22Rv1 (cell line): ENCODE measurements at regions not wholly inside any gene's neighbourhood (a gene's known extent, or its start where the extent isn't known, plus 50 kb on each side); places are given as distances from the start of the nearest gene placed in this dataset.

ENCODE experiments used
- H3K27ac ChIP-seq: fragments of 450-650 bp; 2 replicates; pipeline ENCODE4 v1.5.1; 2017
- ZFX ChIP-seq: fragments of 450-650 bp; IDR thresholded peaks from 2 replicates; pipeline ENCODE4 v1.6.1; 2017; ENCODE audit warnings: antibody characterized with exemption, borderline replicate concordance
- TF ChIP-seq, protein P1 (sequence below): fragments of 450-650 bp; IDR thresholded peaks from 2 replicates; pipeline ENCODE4 v1.5.1; 2017; ENCODE audit warnings: mild to moderate bottlenecking

DNA sequence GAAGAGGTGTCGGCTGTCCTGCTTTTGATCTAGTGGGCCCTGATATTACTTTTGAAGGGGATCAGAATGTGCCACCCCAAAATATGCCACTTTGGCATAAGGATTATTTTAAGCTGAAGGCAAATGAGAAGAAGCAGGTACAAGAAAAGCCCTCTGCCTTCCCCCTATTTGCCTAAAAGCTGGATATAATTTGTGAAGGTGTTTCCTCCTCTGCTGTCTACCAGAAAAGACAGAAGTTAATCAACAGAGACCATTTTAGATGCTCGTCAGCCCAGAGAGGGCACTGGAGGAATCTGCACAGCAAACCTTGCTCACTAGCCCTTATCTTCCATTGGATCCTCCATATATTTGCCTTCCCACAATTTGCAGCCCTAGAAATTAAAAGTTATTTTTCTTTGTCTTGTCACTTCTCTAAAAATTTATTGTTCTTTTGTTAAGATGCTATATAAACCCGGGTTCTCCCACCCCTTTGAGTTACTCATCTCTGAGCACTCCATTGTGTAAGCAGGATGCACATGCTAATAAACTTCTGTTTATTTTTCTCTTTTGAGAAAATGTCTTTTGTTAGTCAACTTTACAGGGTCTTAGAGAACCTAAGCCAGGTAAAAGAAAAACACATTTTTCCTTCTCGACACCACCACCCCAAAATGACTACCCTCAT lies 163.2 kb upstream of the SLC1A4 start:
- no peak overlapping the region for H3K27ac ChIP-seq
- no peak for TF ChIP-seq ZFX
- TF ChIP-seq, protein P1, sequence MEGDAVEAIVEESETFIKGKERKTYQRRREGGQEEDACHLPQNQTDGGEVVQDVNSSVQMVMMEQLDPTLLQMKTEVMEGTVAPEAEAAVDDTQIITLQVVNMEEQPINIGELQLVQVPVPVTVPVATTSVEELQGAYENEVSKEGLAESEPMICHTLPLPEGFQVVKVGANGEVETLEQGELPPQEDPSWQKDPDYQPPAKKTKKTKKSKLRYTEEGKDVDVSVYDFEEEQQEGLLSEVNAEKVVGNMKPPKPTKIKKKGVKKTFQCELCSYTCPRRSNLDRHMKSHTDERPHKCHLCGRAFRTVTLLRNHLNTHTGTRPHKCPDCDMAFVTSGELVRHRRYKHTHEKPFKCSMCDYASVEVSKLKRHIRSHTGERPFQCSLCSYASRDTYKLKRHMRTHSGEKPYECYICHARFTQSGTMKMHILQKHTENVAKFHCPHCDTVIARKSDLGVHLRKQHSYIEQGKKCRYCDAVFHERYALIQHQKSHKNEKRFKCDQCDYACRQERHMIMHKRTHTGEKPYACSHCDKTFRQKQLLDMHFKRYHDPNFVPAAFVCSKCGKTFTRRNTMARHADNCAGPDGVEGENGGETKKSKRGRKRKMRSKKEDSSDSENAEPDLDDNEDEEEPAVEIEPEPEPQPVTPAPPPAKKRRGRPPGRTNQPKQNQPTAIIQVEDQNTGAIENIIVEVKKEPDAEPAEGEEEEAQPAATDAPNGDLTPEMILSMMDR = no peak

DNA sequence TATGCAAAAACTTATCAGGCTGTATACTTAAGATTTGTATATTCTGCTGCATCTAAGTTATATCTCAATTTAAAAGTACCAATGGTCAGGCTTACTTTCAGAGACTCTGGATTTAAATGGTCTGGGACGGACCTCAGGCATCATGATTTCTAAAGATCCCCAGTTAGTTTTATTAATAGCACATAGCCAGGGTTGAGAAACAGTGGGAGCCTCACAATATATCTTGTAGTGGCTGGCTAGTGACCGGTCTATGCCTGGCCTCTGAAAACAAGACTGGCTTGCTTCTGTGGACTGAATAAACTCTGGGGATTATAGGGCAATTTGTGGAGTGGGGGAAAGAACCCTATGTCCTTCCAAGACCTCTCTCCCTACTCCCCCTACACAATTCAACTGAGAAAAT lies 162.5 kb upstream of the SLC1A4 start:
- no peak for TF ChIP-seq ZFX
- TF ChIP-seq, protein P1 = no peak

DNA sequence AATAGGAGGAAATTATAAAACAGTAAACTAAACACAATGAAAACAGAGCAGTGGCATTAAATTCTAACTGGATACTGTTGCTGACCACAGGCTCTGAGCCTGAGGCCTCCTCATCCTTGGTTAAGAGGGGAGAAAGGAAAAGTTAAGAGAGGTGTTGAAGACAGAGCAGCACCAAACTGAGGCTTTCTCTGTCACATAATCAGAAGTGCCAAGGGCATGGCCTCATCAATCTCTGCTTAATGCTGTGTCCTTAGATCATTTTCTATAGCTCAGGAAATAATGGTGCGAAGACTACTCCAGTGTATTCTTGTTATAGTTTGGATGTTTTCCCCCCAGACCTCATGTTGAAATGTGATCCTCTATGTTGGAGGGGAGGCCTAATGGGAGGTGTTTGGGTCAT lies 160.9 kb upstream of the SLC1A4 start:
- no peak for TF ChIP-seq ZFX
- no peak overlapping the region for H3K27ac ChIP-seq

More for the DNA sequence above, 162.5 kb upstream of the SLC1A4 start:
- H3K27ac ChIP-seq = no peak overlapping the region

DNA sequence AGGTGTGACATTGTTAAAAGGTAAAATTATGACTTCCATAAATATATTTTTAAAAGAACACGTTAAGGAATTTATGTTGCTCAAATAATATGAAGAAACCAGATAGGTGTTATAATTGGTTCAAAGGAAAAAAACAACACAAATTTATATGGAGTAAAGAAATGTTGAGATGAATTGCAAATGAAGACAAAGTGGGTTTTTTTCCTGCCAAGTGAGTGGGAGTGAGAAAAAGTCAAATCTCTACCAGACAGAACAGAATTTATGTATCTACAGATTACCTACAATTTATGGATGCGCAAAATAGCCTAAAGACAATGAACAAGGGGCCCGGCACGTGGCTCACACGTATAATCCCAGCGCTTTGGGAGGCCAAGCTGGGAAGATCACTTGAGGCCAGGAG lies 159.7 kb upstream of the SLC1A4 start:
- TF ChIP-seq, protein P1 = no peak
- no peak for TF ChIP-seq ZFX
- H3K27ac ChIP-seq = no peak overlapping the region

DNA sequence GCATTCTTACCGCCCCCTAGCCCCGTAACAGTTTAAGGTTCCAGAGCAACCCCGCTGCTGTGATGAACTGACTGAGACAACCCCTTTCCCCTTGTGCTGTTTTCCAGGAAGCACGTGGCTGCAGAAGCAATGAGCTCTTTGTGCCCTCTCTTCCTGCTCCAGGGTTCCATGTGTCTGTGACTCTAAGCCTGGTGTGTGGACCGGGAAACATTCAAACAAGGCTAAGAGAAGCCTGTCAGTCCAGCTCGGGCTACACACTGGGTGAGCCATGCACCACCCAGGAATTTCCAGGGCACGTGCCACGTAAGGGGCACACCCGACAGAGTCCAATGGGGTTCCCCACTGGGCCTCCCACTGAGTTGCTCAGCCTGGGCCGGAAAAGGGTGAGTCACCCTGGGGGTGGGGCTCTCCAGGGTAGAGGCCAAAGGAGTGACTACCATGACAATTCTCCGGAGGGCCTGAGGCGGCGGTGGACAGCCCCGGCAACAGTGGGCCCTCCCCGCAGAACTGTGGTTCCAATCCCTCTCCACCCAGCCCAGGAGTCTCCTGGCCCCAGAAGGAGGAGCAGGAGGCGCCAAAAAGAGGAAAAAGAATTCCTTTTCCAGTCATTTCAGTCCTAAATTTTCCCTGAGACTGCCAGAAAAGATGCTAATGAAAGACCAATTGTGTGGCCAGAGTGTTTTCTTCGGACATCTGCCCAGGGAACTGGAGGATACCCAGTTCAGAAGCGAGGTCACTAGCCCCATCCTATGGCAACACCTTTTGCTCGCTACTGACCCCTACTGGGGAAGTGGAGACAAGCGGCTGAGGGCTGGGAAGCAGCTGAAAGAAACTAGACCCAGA lies 157.8 kb upstream of the SLC1A4 start:
- TF ChIP-seq ZFX = no peak
- TF ChIP-seq, protein P1 = peak; percentile 95
- H3K27ac ChIP-seq = no peak overlapping the region

DNA sequence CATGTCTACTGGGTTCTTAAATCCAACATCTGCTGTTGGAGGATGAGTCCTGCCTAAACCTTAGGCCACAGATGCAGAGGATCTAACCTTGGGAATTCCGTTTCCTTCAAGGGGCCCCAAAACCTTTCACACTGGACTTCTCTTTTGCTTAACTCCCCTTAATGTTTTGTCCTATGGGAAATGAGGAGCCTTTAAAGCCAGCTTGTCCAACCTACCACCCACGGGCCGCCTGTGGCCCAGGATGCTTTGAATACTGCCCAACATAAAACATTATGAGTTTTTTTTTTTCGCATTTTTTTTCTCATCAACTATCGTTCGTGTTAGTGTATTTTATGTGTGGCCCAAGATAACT lies 157.2 kb upstream of the SLC1A4 start:
- TF ChIP-seq ZFX = no peak
- TF ChIP-seq, protein P1 = peak; percentile 68
- H3K27ac ChIP-seq = no peak overlapping the region

DNA sequence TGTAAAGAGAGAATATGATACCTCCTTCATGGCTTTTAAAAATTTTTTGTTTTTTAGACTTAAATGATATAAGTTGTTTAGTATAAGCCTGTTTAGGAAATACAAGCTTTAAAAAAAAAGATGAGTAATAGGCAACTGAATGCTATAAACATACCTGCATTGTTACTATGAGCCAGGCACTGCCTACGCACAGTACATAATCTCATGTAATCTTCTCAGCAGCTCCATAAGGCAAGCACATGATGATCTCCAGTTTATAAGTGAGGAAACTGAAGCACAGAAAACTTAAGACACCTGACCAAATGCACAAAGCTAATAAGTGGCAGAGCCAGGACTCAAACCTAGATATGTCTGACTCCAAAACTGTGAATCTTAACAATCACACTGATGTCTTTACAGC lies 156.3 kb upstream of the SLC1A4 start:
- no peak for TF ChIP-seq ZFX
- TF ChIP-seq, protein P1 = no peak
- H3K27ac ChIP-seq = no peak overlapping the region

DNA sequence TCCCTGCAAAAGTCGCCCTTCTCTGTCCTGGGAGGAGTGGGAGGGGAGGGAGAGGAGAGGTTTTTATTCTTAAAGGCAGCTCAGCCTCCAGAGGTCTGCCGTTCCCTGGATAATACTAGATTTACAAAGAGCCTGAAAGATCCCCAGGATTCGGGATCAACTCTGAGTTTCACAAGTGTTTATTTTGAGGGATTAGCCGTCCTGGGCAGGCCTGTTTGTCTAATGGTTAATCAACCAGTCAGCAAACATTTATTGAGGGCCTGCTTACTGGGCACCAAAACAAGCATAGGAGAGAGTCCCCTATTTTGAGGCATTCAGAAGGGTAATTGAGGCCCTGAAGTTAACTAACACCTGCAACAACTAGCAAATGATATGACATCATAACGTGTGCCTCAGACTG lies 152.6 kb upstream of the SLC1A4 start:
- TF ChIP-seq, protein P1 = no peak
- no peak for TF ChIP-seq ZFX
- no peak overlapping the region for H3K27ac ChIP-seq
